ENCODE measurements at regions not wholly inside any gene's neighbourhood (a gene's known extent, or its start where the extent isn't known, plus 50 kb on each side); places are given as distances from the start of the nearest gene placed in this dataset.

DNA sequence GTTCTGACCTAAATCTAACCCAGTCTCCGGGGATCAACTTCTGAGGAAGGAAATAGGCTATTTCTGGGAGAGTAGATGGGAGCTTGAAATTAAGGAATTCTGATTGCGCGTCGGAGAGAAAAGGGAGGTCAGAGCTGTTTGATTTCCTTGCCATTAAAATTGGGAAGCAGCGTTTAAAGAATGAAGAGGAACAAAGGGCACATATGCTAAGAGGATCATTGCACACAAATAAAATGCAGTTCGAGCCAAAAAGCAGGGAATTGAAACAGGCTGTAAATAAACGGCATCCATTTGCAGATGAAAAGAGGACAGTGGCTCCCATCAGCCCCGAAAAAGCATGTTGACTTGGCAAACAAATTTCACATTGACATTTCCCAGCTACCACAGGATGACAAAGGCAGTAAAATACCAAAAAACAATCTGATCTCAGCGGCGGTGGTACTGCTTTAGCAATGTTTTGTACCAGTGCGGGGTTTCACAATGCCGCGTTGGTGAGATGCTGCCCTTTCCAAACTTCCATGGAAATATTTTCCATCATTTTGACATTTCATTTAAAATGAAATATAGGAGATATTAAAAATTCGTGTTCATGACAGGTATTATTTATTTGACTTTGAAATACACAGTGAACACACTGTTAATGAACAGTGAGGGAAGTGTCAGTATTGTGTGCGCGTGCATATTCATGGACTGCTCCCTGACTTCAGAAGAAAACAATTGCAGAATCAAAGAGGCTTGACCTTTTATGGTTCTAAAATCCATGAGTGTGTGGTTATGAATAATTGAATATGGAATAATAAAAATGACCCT, 108.8 kb downstream of the SQOR start:
- Histone ChIP-seq H3K4me3 (no peak overlapping the region), H3K27ac (no peak overlapping the region)
- TF ChIP-seq, protein P1, sequence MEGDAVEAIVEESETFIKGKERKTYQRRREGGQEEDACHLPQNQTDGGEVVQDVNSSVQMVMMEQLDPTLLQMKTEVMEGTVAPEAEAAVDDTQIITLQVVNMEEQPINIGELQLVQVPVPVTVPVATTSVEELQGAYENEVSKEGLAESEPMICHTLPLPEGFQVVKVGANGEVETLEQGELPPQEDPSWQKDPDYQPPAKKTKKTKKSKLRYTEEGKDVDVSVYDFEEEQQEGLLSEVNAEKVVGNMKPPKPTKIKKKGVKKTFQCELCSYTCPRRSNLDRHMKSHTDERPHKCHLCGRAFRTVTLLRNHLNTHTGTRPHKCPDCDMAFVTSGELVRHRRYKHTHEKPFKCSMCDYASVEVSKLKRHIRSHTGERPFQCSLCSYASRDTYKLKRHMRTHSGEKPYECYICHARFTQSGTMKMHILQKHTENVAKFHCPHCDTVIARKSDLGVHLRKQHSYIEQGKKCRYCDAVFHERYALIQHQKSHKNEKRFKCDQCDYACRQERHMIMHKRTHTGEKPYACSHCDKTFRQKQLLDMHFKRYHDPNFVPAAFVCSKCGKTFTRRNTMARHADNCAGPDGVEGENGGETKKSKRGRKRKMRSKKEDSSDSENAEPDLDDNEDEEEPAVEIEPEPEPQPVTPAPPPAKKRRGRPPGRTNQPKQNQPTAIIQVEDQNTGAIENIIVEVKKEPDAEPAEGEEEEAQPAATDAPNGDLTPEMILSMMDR (IDR thresholded peaks at IDR 0.05): no peak
- no peak for DNase-seq (ENCODE audit: low spot score)

DNA sequence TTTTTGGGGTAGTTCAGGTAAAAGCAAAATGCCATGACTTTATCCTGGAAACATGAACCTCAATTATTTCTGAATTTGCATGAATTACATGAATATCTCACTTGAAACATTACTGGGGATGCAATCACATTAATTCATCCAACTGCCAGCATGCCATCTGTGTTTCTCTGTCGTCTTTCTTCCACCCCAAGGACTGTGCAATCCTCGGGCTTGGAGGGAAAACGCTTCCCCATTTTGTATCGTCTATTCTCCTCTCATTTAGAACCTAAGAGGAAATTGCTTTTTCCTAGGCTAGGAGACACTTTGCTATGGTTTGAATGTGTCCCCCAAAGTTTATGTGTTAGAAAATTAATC, 109.4 kb downstream of the SQOR start:
- TF ChIP-seq, protein P1 (IDR thresholded peaks at IDR 0.05): no peak
- DNase-seq (ENCODE audit: low spot score): no peak
- Histone ChIP-seq H3K4me3 (no peak overlapping the region), H3K27ac (no peak overlapping the region)

DNA sequence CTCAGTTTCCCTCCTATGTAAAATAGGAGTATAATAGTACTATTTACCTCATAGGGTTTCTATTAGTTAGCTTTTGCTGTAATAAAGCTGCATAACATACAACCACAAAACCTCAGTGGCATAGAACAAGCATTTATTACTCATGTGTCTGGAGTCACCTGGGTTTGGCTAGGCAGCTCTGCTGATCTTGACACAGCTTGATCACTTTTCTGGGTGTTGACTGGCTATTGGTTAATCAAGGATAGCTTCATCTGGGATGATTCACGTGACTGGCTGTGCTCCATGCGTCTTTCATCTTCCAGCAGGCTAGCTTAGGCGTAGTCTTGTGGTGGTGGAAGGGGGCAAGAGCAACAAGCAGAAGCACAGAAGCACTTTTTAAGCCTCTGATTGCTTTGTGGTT, 112.6 kb downstream of the SQOR start:
- no peak for DNase-seq (ENCODE audit: low spot score)
- no peak overlapping the region for H3K27ac ChIP-seq
- no peak overlapping the region for H3K4me3 ChIP-seq
- TF ChIP-seq, protein P1 (IDR thresholded peaks at IDR 0.05): no peak

DNA sequence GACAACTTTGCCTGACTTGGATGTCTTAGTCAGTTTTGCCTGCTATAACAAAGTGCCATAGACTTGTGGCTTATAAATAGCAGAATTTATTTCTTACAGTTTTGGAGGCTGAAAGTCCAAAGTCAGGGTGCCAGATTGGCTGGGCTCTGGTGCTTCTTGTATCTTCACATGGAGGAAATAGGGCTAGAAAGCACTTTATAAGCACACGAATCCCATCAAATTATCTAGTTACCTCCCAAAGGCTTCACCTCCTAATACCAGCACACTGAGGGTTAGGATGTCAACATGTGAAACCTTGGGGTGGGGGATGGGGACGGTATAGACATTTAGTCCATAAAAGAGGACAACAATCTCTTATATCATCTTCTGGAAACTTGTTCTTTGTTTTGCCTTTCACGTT, 116.8 kb downstream of the SQOR start:
- no peak for DNase-seq (ENCODE audit: low spot score)
- no peak overlapping the region for H3K27ac ChIP-seq
- TF ChIP-seq, protein P1 (IDR thresholded peaks at IDR 0.05): no peak
- H3K4me3 ChIP-seq: no peak overlapping the region

DNA sequence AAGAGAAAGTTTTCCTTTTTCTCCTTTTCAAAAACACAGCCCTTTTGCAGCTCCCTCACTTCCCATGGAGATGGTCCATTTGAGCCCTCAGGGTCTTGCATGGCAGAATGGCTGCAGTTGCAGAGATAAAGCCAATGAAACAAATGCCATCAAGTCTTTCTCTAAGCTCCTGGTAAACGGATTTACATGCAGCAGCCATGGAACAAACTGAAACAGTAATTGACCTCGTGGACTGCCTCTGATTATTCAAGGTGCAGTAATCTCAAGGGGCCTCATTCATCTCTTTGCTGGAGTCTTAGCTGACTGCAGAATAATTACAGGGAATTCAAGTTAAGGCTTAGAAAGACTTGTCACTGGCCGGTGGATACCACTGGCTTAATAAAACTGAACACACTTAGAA, 125.1 kb downstream of the SQOR start:
- H3K27ac ChIP-seq: no peak overlapping the region
- TF ChIP-seq, protein P1 (IDR thresholded peaks at IDR 0.05): no peak
- DNase-seq (ENCODE audit: low spot score): no peak
- no peak overlapping the region for H3K4me3 ChIP-seq

DNA sequence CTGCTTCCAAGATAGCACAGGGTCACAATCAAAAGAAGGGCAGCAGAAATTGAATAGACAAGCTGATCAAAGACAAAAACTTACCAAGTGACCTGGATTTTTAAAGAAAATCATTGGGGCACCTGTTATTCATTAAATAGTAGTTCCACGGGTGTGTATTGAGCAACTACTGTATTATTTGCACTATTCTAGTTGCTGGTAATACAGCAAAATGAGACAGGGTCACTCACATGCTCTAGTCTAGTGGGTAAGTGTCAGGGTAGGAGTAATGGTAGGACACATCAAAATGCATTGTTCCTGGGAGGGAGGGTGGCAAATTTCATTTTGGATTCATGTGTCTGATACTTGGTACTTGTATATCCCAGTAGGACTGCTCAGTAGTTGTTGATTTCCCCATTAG, 127.9 kb downstream of the SQOR start:
- Histone ChIP-seq H3K27ac (no peak overlapping the region), H3K4me3 (no peak overlapping the region)
- no peak for DNase-seq (ENCODE audit: low spot score)
- TF ChIP-seq, protein P1 (IDR thresholded peaks at IDR 0.05): no peak

DNA sequence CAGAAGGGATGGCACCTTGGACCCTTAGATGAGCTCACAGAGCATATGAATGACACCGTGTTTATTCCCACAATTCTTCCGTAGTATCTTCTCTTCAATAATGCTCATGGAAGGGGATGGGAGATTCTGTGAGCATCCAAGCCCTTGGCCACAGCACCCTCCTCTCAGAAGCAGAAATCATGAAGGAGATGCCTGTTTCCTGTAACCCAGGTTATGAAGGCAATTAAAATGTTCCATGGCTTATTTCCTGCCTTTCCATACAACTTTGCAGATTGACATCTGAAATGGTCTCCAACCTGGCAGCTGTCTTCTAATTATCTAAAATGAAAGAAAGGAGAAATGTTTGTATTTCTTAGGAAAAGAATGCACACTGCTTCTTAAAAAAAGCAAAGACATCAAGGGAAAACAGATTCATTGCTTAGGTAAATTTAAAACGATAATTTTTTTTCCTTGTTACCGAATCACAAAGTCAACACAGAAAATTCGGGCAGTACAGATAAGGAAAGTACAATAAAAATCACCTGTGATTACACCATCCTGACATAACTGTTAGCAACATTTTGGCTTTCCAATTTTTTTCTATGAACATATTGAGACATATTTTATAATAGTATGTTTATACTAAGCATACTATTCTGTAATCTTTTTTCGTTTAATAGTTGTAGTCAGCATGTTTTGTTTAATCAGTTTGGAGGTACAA, 128.5 kb downstream of the SQOR start:
- TF ChIP-seq, protein P1 (IDR thresholded peaks at IDR 0.05): no peak
- Histone ChIP-seq H3K4me3 (no peak overlapping the region), H3K27ac (no peak overlapping the region)
- DNase-seq (ENCODE audit: low spot score): no peak

All from coronary artery (tissue), 2 donors.